OCI-LY1 (cell line): ENCODE measurements at regions not wholly inside any gene's neighbourhood (a gene's known extent, or its start where the extent isn't known, plus 50 kb on each side); places are given as distances from the start of the nearest gene placed in this dataset.

ENCODE experiments used
- H2AFZ ChIP-seq: fragments of 200-600 bp; sonication (generic), shearing (Covaris generic); 2 replicates; pipeline ENCODE4 v1.6.0; 2014; ENCODE audit warnings: antibody characterized with exemption, mild to moderate bottlenecking, low read length
- H3F3A ChIP-seq: fragments of 200-600 bp; sonication (generic), shearing (Covaris generic); 2 replicates; pipeline ENCODE4 v1.6.0; 2014; ENCODE audit warnings: mild to moderate bottlenecking, antibody characterized with exemption, low read length, moderate library complexity; ENCODE audit not compliant: insufficient read depth
- H3K27ac ChIP-seq: fragments of 200-600 bp; sonication (generic); 2 replicates; pipeline ENCODE4 v1.5.1; 2014; ENCODE audit warnings: low read length, mixed run types, mild to moderate bottlenecking, low read depth; ENCODE audit not compliant: poor library complexity, severe bottlenecking
- H3K27me3 ChIP-seq: fragments of 200-600 bp; sonication (generic); 2 replicates; pipeline ENCODE4 v1.6.0; 2014; ENCODE audit warnings: antibody characterized with exemption, mild to moderate bottlenecking, low read length, moderate library complexity; ENCODE audit not compliant: insufficient read depth
- H3K36me3 ChIP-seq: fragments of 200-600 bp; sonication (generic); 2 replicates; pipeline ENCODE4 v1.6.1; 2014; ENCODE audit warnings: mild to moderate bottlenecking, antibody characterized with exemption, low read length, moderate library complexity, mixed read lengths; ENCODE audit not compliant: insufficient read depth
- H3K4me1 ChIP-seq: fragments of 200-600 bp; sonication (generic); 2 replicates; pipeline ENCODE4 v1.5.1; 2014; ENCODE audit warnings: mild to moderate bottlenecking, low read length, moderate library complexity; ENCODE audit not compliant: insufficient read depth, severe bottlenecking
- H3K4me2 ChIP-seq: fragments of 200-600 bp; sonication (generic), shearing (Covaris generic); 2 replicates; pipeline ENCODE4 v1.6.1; 2014; ENCODE audit warnings: low read length
- H3K4me3 ChIP-seq: fragments of 200-600 bp; sonication (generic); 2 replicates; pipeline ENCODE4 v1.5.1; 2014; ENCODE audit warnings: low read length, low read depth, mild to moderate bottlenecking, mixed read lengths; ENCODE audit not compliant: poor library complexity, severe bottlenecking
- H3K79me2 ChIP-seq: fragments of 200-600 bp; shearing (Covaris generic); 2 replicates; pipeline ENCODE4 v1.6.1; 2016; ENCODE audit warnings: mixed run types, low read length, mixed read lengths; ENCODE audit not compliant: insufficient read depth
- H3K9ac ChIP-seq: fragments of 200-600 bp; sonication (generic), shearing (Covaris generic); 2 replicates; pipeline ENCODE4 v1.6.1; 2014; ENCODE audit warnings: mild to moderate bottlenecking, low read length, mixed read lengths
- H3K9me2 ChIP-seq: fragments of 200-600 bp; sonication (generic), shearing (Covaris generic); 2 replicates; pipeline ENCODE4 v1.6.1; 2014; ENCODE audit warnings: low read depth, mild to moderate bottlenecking, low read length, mixed read lengths
- H3K9me3 ChIP-seq: fragments of 200-600 bp; shearing (Covaris generic); 2 replicates; pipeline ENCODE4 v1.6.1; 2014; ENCODE audit warnings: low read length, mixed read lengths
- H4K20me1 ChIP-seq: fragments of 200-600 bp; sonication (generic), shearing (Covaris generic); 2 replicates; pipeline ENCODE4 v1.6.0; 2016; ENCODE audit warnings: mild to moderate bottlenecking, low read length; ENCODE audit not compliant: insufficient read depth
- EZH2 ChIP-seq: fragments of 200-600 bp; sonication (generic), shearing (Covaris generic); IDR thresholded peaks from 2 replicates; pipeline ENCODE4 v1.8.0; 2017; ENCODE audit warnings: borderline replicate concordance, mixed run types, mild to moderate bottlenecking, antibody characterized with exemption, low read length, moderate library complexity, mixed read lengths
- TF ChIP-seq, protein P1 (sequence below): fragments of 200-600 bp; sonication (generic), shearing (Covaris generic); IDR thresholded peaks from 2 replicates; pipeline ENCODE4 v1.5.1; 2017; ENCODE audit warnings: mild to moderate bottlenecking, antibody characterized with exemption, low read length, moderate library complexity, mixed read lengths

DNA sequence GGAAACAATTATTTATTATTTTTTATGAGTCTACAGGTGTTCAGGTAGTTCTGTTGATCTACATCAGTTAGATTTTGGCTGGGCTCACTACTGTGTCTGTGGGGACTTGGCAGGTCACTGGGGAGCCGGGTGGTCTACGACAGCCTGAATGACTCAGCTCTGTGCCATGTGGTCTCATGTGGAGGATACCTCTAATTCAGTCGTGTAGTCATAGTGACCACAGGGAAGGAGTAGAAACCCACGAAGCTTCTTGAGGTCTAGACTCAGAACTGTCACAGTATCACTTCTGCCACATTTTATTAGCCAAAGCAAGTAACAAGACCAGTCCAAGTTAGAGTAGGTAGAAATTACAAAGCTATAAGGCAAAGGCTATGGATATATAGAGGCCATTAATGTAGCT, 64.7 kb upstream of the GRAMD2B start:
- no peak overlapping the region for H3K4me2 ChIP-seq
- H3K4me1 ChIP-seq = peaks cover 7% of the 10 kb centered on the region

DNA sequence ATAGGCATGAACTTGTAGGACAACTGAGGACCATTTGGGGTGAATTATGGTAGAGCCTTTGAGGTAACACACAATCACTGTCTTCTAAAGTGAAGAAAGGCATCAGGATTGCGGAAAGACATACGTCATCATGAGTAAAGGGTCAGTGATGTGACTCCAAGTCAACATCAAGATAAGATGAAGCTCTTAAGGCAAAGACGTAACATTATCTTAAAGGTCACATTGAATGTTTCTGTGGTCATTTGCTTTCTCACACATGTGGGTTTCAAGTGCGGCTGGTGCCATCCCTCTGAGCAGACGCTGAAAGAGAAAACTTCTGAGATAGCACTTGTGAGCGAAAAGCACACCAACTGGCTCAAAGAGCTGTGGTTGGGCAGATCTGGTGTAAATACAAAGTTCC, 63.3 kb upstream of the GRAMD2B start:
- Histone ChIP-seq H3K27me3 (no peaks in the 10 kb centered on the region), H3K36me3 (no peaks in the 10 kb centered on the region), H3K4me1 (peaks cover 7% of the 10 kb centered on the region), H3K4me2 (no peak overlapping the region), H3K27ac (no peak overlapping the region), H2AFZ (no peak overlapping the region), H3K79me2 (no peaks in the 10 kb centered on the region), H3K9me3 (no peaks in the 10 kb centered on the region), H3F3A (no peaks in the 10 kb centered on the region), H3K9ac (no peak overlapping the region), H4K20me1 (no peaks in the 10 kb centered on the region), H3K4me3 (no peak overlapping the region), H3K9me2 (no peaks in the 10 kb centered on the region)
- TF ChIP-seq EZH2 = no peak
- TF ChIP-seq, protein P1, sequence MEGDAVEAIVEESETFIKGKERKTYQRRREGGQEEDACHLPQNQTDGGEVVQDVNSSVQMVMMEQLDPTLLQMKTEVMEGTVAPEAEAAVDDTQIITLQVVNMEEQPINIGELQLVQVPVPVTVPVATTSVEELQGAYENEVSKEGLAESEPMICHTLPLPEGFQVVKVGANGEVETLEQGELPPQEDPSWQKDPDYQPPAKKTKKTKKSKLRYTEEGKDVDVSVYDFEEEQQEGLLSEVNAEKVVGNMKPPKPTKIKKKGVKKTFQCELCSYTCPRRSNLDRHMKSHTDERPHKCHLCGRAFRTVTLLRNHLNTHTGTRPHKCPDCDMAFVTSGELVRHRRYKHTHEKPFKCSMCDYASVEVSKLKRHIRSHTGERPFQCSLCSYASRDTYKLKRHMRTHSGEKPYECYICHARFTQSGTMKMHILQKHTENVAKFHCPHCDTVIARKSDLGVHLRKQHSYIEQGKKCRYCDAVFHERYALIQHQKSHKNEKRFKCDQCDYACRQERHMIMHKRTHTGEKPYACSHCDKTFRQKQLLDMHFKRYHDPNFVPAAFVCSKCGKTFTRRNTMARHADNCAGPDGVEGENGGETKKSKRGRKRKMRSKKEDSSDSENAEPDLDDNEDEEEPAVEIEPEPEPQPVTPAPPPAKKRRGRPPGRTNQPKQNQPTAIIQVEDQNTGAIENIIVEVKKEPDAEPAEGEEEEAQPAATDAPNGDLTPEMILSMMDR = no peak

More for the DNA sequence above, 64.7 kb upstream of the GRAMD2B start:
- no peaks in the 10 kb centered on the region for H3K27me3 ChIP-seq
- TF ChIP-seq EZH2 = no peak
- TF ChIP-seq, protein P1 = no peak
- no peaks in the 10 kb centered on the region for H4K20me1 ChIP-seq
- H3F3A ChIP-seq = no peaks in the 10 kb centered on the region
- no peak overlapping the region for H3K9ac ChIP-seq
- H3K36me3 ChIP-seq = no peaks in the 10 kb centered on the region
- H3K79me2 ChIP-seq = no peaks in the 10 kb centered on the region
- H3K9me3 ChIP-seq = no peaks in the 10 kb centered on the region
- no peak overlapping the region for H3K27ac ChIP-seq
- no peak overlapping the region for H3K4me3 ChIP-seq
- no peaks in the 10 kb centered on the region for H3K9me2 ChIP-seq
- no peak overlapping the region for H2AFZ ChIP-seq

DNA sequence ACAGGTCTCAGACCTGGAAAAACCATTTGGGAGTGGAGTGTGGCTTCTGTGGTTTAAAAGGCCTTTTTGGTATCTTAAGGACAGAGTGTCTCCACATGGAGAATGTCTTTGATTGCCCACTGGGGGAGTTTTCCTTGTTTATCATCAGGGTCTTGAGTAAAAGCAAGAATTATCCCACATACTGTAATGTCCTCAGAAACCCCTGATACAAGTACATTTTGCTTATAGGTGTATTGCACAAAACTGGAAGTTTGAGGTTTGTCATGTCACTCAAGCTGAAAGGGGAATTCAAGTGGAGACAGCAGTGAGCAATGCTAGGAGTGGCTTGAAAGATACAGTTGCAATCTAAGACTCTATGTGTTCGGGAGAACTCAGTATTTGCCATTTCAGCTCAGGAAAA, 62.7 kb upstream of the GRAMD2B start:
- H3K4me3 ChIP-seq = no peak overlapping the region
- H3K4me1 ChIP-seq = peaks cover 7% of the 10 kb centered on the region
- no peaks in the 10 kb centered on the region for H3K36me3 ChIP-seq
- no peak overlapping the region for H3K9ac ChIP-seq
- TF ChIP-seq EZH2 = no peak
- TF ChIP-seq, protein P1 = no peak
- no peak overlapping the region for H2AFZ ChIP-seq
- no peaks in the 10 kb centered on the region for H4K20me1 ChIP-seq
- H3K79me2 ChIP-seq = no peaks in the 10 kb centered on the region
- H3F3A ChIP-seq = no peaks in the 10 kb centered on the region
- no peaks in the 10 kb centered on the region for H3K9me3 ChIP-seq
- no peaks in the 10 kb centered on the region for H3K27me3 ChIP-seq
- no peaks in the 10 kb centered on the region for H3K9me2 ChIP-seq
- H3K27ac ChIP-seq = no peak overlapping the region
- H3K4me2 ChIP-seq = no peak overlapping the region
